Sigmoid colon (tissue), 6 donors: ENCODE measurements at regions not wholly inside any gene's neighbourhood (a gene's known extent, or its start where the extent isn't known, plus 50 kb on each side); places are given as distances from the start of the nearest gene placed in this dataset.
"Not testable (repeated sequence)": the region's sequence is repeated elsewhere in the genome, so short reads cannot be mapped to it uniquely, and the experiment has no call there.

ENCODE experiments used
- DNase-seq: peaks from one replicate; pipeline ENCODE4 v3.0.0-alpha.2; 2019
- H3K27ac ChIP-seq, 4 donors: fragments of 200-600 bp; sonication (generic); one replicate each; pipeline ENCODE4 v1.5.1; 2016 to 2019; ENCODE audit warnings: mild to moderate bottlenecking in 1 of 4
- H3K27me3 ChIP-seq, 3 donors: fragments of 200-600 bp; sonication (generic); one replicate each; pipeline ENCODE4 v1.5.1; 2019; ENCODE audit warnings: mild to moderate bottlenecking in 1 of 3
- H3K36me3 ChIP-seq, 4 donors: fragments of 200-600 bp; sonication (generic); one replicate each; pipeline ENCODE4 v1.5.1; 2016 to 2019
- H3K4me1 ChIP-seq, 4 donors: fragments of 200-600 bp; sonication (generic); one replicate each; pipeline ENCODE4 v1.5.1; 2017 to 2019
- H3K4me3 ChIP-seq, 4 donors: fragments of 200-600 bp; sonication (generic); one replicate each; pipeline ENCODE4 v1.5.1; 2017 to 2019; ENCODE audit warnings: mild to moderate bottlenecking in 2 of 4, moderate library complexity in 1 of 4
- H3K9me3 ChIP-seq, 4 donors: fragments of 200-600 bp in 3 of 4; sonication (generic) in 3 of 4; one replicate each; pipeline versions ENCODE4 v1.5.1 to v1.6.1; 2013 to 2019
- EP300 ChIP-seq, 4 donors: sonication (generic); formaldehyde crosslinking; IDR thresholded peaks; one replicate each; pipeline ENCODE4 v1.6.1; 2017; ENCODE audit warnings: antibody characterized with exemption in 4 of 4
- POLR2A ChIP-seq, 2 donors: fragments of 450-650 bp; IDR thresholded peaks; one replicate each; pipeline ENCODE4 v1.6.1; 2016; ENCODE audit warnings: antibody characterized with exemption in 2 of 2, mild to moderate bottlenecking in 2 of 2, moderate library complexity in 2 of 2
- POLR2AphosphoS5 ChIP-seq, 4 donors: sonication (generic); formaldehyde crosslinking; IDR thresholded peaks; one replicate each; pipeline ENCODE4 v1.6.1; 2017; ENCODE audit warnings: antibody characterized with exemption in 4 of 4
- WGBS, 2 donors: extraction: QIAGEN DNeasy Blood & Tissue Kit; methylation state at CpG; one replicate each; pipeline ENCODE4 v1.1.7; 2013; 5-methylcytosine and 5-hydroxymethylcytosine counted together
- intact Hi-C: fragments of 100-400 bp; cut with DNase I; formaldehyde crosslinking; loops from one replicate; pipeline ENCODE4 v1.15.1; 2023
- TF ChIP-seq, protein P1 (sequence below), 4 experiments: fragments of 450-650 bp in 3 of 4; fragments of 200-600 bp in 1 of 4; IDR thresholded peaks; one replicate each; pipeline ENCODE4 v1.5.1; 2016 to 2019; ENCODE audit warnings: antibody characterized with exemption in 4 of 4, mild to moderate bottlenecking in 3 of 4, moderate library complexity in 2 of 4
- donor health status: healthy with polysubstance abuse.
- donor health status: healthy.

DNA sequence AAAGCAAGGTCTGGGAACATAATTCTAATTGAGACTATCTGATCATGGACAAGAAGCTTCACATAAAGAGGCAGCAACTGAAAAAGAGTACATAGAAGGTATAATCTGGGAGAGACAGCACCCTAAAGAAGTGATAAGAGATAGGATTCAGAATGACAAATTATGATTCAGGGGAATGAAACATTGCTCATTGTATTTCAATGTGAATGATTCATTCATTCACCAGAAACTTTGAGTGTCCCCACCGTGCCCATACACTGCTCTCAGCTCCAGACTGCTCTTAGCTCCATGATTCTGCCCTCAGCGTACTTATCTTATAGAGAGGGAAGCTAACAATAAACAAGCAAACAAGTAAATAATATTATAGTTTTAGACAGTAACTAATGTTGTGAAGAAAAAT is 329.3 kb upstream of the IRAK1BP1 start:
- Histone ChIP-seq H3K36me3 (no peaks in the 10 kb centered on the region), H3K4me3 (no peak overlapping the region), H3K27ac (no peak overlapping the region), H3K4me1 (no peaks in the 10 kb centered on the region), H3K27me3 (no peaks in the 10 kb centered on the region), H3K9me3 (no peaks in the 10 kb centered on the region)
- intact Hi-C loops: no loop called here
- WGBS, 2 donors: 93 to 94% methylated on average over 2 of the region's 2 CpGs
- no peak for DNase-seq
- TF ChIP-seq, protein P1, sequence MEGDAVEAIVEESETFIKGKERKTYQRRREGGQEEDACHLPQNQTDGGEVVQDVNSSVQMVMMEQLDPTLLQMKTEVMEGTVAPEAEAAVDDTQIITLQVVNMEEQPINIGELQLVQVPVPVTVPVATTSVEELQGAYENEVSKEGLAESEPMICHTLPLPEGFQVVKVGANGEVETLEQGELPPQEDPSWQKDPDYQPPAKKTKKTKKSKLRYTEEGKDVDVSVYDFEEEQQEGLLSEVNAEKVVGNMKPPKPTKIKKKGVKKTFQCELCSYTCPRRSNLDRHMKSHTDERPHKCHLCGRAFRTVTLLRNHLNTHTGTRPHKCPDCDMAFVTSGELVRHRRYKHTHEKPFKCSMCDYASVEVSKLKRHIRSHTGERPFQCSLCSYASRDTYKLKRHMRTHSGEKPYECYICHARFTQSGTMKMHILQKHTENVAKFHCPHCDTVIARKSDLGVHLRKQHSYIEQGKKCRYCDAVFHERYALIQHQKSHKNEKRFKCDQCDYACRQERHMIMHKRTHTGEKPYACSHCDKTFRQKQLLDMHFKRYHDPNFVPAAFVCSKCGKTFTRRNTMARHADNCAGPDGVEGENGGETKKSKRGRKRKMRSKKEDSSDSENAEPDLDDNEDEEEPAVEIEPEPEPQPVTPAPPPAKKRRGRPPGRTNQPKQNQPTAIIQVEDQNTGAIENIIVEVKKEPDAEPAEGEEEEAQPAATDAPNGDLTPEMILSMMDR (IDR thresholded peaks at IDR 0.05): no peak
- TF ChIP-seq EP300 (IDR thresholded peaks at IDR 0.05) (no peak), POLR2AphosphoS5 (IDR thresholded peaks at IDR 0.05) (no peak), POLR2A (IDR thresholded peaks at IDR 0.05) (no peak)

DNA sequence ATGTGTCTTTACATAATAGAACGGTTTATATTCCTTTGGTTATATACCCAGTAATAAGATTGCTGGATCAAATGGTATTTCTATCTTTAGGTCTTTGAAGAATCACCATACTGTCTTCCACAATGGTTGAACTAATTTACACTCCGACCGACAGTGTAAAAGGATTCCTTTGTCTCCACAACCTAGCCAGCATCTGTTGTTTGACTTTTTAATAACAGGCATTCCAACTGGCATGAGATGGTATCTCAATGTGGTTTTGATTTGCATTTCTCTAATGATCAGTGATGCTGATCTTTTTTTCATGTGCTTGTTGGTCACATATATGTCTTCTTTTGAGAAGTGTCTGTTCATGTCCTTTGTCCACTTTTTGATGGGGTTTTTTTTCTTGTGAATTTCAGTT is 319.7 kb upstream of the IRAK1BP1 start:
- intact Hi-C loops, DNase-seq, H3K9me3 ChIP-seq, H3K4me3 ChIP-seq, H3K27ac ChIP-seq, H3K4me1 ChIP-seq, H3K36me3 ChIP-seq, H3K27me3 ChIP-seq: not testable (repeated sequence)
- WGBS, 2 donors: 90 to 93% methylated on average over 3 of the region's 3 CpGs

DNA sequence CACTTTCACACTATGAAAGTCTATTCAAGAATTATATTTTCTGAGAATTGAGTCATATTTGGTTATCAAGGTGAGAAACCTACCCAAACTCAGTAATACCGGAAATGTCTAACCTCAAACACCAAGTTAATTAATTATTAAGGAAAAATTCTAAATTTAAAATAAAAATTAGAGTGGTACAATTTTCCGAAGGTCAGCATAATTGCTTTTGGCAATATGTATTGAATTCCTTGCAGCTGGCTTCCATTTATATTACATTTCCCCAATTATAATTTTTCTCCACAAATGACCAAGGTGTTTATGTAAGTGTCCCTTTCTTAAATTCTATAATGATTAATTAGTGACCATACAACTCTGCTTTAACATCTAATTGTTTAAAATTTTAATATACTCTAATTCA is 316.0 kb upstream of the IRAK1BP1 start:
- no peak overlapping the region for H3K27ac ChIP-seq
- intact Hi-C loops: no loop called here
- no peaks in the 10 kb centered on the region for H3K27me3 ChIP-seq
- TF ChIP-seq POLR2AphosphoS5 (IDR thresholded peaks at IDR 0.05) (no peak), EP300 (IDR thresholded peaks at IDR 0.05) (no peak), POLR2A (IDR thresholded peaks at IDR 0.05) (no peak)
- TF ChIP-seq, protein P1 (IDR thresholded peaks at IDR 0.05): no peak
- H3K4me3 ChIP-seq: no peak overlapping the region
- WGBS, 2 donors: 88 to 90% methylated on average over 2 of the region's 2 CpGs
- no peaks in the 10 kb centered on the region for H3K4me1 ChIP-seq
- H3K9me3 ChIP-seq: peaks cover 0 to 7% (median 1%) of the 10 kb centered on the region in 4 donors
- H3K36me3 ChIP-seq: no peaks in the 10 kb centered on the region
- DNase-seq: no peak

DNA sequence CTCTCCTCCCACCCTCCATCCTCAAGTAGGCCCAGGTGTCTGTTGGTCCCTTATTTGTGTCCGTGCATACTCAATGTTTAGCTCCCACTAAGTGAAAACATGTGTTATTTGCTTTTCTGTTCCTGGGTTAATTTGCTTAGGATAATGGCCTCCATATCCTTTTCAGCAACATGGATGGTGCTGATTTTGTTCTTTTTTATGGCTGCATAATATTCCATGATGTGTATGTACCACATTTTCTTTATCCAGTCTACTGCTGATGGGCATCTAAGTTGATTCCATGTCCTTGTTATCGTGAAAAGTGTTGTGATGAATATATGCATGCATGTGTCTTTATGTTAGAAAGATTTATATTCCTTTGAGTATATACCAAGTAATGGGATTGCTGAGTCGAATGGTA is 314.9 kb upstream of the IRAK1BP1 start:
- TF ChIP-seq POLR2AphosphoS5 (IDR thresholded peaks at IDR 0.05): no peak
- TF ChIP-seq, protein P1 (IDR thresholded peaks at IDR 0.05): no peak
- TF ChIP-seq POLR2A (IDR thresholded peaks at IDR 0.05): no peak
- TF ChIP-seq EP300 (IDR thresholded peaks at IDR 0.05): no peak
- 91 to 93% methylated on average over 3 of the region's 3 CpGs for WGBS, 2 donors
- no peaks in the 10 kb centered on the region for H3K4me1 ChIP-seq

DNA sequence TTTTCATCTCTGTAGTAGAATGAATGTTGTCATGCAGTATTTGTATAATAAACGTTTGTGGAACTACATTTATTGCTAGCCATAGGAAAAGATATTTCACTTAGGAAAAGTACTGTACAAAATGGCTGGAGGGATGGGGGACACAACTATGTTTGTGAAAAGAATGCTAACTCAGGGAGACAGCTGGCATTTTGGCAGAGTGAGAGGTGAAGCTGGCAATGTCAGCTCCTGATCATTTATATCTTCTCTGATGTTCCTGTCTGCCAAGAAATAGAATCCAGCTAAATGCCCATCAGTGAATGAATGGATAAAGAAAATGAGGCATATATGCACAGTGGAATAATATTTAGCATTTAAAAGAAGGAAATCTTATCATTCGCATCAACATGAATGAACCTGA is 313.0 kb upstream of the IRAK1BP1 start:
- Histone ChIP-seq H3K27me3 (no peaks in the 10 kb centered on the region), H3K9me3 (peaks cover 0 to 7% (median 1%) of the 10 kb centered on the region in 4 donors), H3K36me3 (no peaks in the 10 kb centered on the region), H3K27ac (no peak overlapping the region), H3K4me3 (no peak overlapping the region), H3K4me1 (no peaks in the 10 kb centered on the region)
- intact Hi-C loops: no loop called here
- 57 to 82% methylated on average over 2 of the region's 2 CpGs for WGBS, 2 donors
- no peak for DNase-seq
- TF ChIP-seq POLR2A (IDR thresholded peaks at IDR 0.05): no peak
- no peak for TF ChIP-seq EP300 (IDR thresholded peaks at IDR 0.05)
- TF ChIP-seq, protein P1 (IDR thresholded peaks at IDR 0.05): no peak
- no peak for TF ChIP-seq POLR2AphosphoS5 (IDR thresholded peaks at IDR 0.05)

More for the DNA sequence above, 314.9 kb upstream of the IRAK1BP1 start:
- H3K4me3 ChIP-seq: no peak overlapping the region
- DNase-seq: no peak
- H3K36me3 ChIP-seq: no peaks in the 10 kb centered on the region
- intact Hi-C loops: no loop called here
- H3K9me3 ChIP-seq: peaks cover 0 to 7% (median 1%) of the 10 kb centered on the region in 4 donors
- H3K27me3 ChIP-seq: no peaks in the 10 kb centered on the region
- H3K27ac ChIP-seq: no peak overlapping the region
